ENCODE measurements at regions not wholly inside any gene's neighbourhood (a gene's known extent, or its start where the extent isn't known, plus 50 kb on each side); places are given as distances from the start of the nearest gene placed in this dataset.

GRCh38 chr9:95610006-95610785, 93.4 kb upstream of the PTCH1 start:
- no peak for TF ChIP-seq CTCF (conservative IDR thresholded peaks at IDR 0.05; ENCODE audit: low read depth, low read length)
- no peak for TF ChIP-seq EZH2 (IDR thresholded peaks at IDR 0.05; ENCODE audit: low read length, unreplicated experiment)

Measured in PC-3 (cell line).